NCI-H345 (cell line): ENCODE measurements at regions not wholly inside any gene's neighbourhood (a gene's known extent, or its start where the extent isn't known, plus 50 kb on each side); places are given as distances from the start of the nearest gene placed in this dataset.

Source experiments
- DNase-seq: peaks from one replicate; lab custom pipeline; 2025; lab: John Stamatoyannopoulos, UW

- no peak for DNase-seq
Observed at GRCh38 chr18:46344416-46345180, 240.4 kb downstream of the HAUS1 start.

- no peak for DNase-seq
Observed at GRCh38 chr18:46345181-46345465, 240.9 kb downstream of the HAUS1 start.

GRCh38 chr18:46346213-46346612, 242.0 kb downstream of the HAUS1 start:
- DNase-seq: no peak

- no peak for DNase-seq
Observed at GRCh38 chr18:46346896-46347630, 242.9 kb downstream of the HAUS1 start.

GRCh38 chr18:46350598-46351159, 246.5 kb downstream of the HAUS1 start:
- no peak for DNase-seq

GRCh38 chr18:46352520-46353250, 248.5 kb downstream of the HAUS1 start:
- DNase-seq: no peak

- DNase-seq: no peak
Observed at GRCh38 chr18:46353460-46353859, 249.3 kb downstream of the HAUS1 start.

- no peak for DNase-seq
Observed at GRCh38 chr18:46356278-46357033, 252.3 kb downstream of the HAUS1 start.

- DNase-seq: no peak
Observed at GRCh38 chr18:46360102-46360699, 256.0 kb downstream of the HAUS1 start.

GRCh38 chr18:46360866-46361265, 256.7 kb downstream of the HAUS1 start:
- no peak for DNase-seq

- no peak for DNase-seq
Observed at GRCh38 chr18:46362533-46362932, 258.3 kb downstream of the HAUS1 start.

- no peak for DNase-seq
Observed at GRCh38 chr18:46364048-46364447, 259.9 kb downstream of the HAUS1 start.

- DNase-seq: no peak
Observed at GRCh38 chr18:46366201-46366600, 262.0 kb downstream of the HAUS1 start.

- DNase-seq: no peak
Observed at GRCh38 chr18:46366751-46367376, 262.7 kb downstream of the HAUS1 start.

GRCh38 chr18:46369323-46369722, 265.1 kb downstream of the HAUS1 start:
- no peak for DNase-seq

- no peak for DNase-seq
Observed at GRCh38 chr18:46370898-46371297, 266.7 kb downstream of the HAUS1 start.

- DNase-seq: no peak
Observed at GRCh38 chr18:46372670-46373069, 268.5 kb downstream of the HAUS1 start.

- DNase-seq: no peak
Observed at GRCh38 chr18:46373131-46373530, 268.9 kb downstream of the HAUS1 start.

- no peak for DNase-seq
Observed at GRCh38 chr18:46373791-46374190, 269.6 kb downstream of the HAUS1 start.

GRCh38 chr18:46374850-46375249, 270.7 kb downstream of the HAUS1 start:
- no peak for DNase-seq

- no peak for DNase-seq
Observed at GRCh38 chr18:46377557-46377956, 273.4 kb downstream of the HAUS1 start.
